ENCODE measurements at regions not wholly inside any gene's neighbourhood (a gene's known extent, or its start where the extent isn't known, plus 50 kb on each side); places are given as distances from the start of the nearest gene placed in this dataset.
"Not testable (repeated sequence)": the region's sequence is repeated elsewhere in the genome, so short reads cannot be mapped to it uniquely, and the experiment has no call there.

DNA sequence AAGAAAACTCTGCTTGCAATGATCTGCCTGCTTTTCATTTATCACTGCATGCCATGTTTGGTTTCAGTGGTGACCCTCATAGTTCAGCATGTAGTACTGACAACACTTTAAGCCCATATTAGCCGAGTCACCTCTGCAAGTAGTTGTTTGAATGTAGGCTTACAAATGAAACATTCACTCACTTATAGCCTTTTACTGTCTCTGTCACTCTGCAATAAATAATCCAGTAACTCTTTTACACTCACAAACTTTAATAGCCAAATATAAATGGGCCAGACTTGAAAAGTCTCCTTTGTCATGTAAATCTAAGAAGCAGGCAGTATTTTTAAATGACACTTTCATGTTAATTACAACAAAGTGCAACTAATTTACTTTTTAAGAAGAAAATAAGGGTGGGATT, 1460.0 kb upstream of the ADGRB3 start:
- in situ Hi-C loops (cut with HindIII; ENCODE audit: low sequenced_read_pairs): no loop called here

DNA sequence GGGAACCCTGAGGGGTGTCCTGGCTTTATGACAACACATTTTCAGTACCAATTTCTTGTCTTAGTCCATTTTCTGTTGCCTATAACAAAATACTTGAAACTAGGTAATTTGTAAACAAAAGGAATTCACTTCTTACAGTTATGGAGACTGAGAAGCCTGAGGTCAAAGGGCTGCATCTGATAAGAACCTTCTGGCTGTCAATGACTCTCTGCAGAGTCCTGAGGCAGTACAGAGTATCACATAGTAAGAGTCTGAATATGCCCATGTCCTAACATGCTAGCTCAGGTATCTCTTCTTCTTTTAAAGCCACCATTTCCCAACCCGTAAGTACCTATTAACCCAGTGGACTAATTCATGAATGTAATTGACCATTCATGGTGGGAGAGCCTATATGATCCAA, 1458.6 kb upstream of the EYS start:
- in situ Hi-C loops (cut with HindIII; ENCODE audit: low sequenced_read_pairs): no loop called here

DNA sequence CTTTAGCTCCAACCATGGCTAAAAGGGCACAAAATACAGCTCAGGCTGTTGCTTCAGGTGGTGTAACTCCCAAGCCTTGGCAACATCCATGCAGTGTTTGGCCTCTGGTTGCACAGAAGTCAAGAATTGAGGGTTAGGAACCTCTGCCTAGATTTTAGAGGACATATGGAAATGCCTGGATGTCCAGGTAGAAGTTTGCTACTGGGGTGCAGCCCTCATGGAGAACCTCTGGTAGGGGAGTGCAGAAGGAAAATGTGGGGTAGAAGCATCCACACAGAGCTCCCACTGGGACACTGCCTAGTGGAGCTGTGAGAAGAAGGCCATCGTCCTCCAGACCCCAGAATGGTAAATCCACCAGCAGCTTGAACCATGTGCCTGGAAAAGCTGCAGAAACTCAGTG, 1453.8 kb upstream of the EYS start:
- in situ Hi-C loops (cut with HindIII; ENCODE audit: low sequenced_read_pairs): no loop called here

DNA sequence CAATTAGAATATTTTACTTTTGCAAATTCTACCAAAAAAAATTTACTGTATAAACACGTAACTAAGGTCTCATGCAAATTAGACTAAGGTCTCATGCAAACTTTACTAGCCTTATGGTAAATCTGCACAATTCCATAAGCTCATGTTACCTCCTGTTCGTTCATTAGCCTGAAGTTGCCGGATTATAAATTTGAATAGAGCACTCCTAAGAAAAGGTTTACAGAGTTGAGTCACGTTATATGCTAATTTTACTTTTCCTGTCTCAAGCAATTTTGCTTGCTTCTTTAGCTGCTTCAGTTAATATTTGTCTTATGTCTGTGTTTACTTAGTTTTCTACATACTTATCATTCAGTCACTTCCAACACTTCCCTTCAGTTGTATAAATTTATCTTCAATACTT, 1434.0 kb upstream of the EYS start:
- in situ Hi-C loops (cut with HindIII; ENCODE audit: low sequenced_read_pairs): no loop called here

DNA sequence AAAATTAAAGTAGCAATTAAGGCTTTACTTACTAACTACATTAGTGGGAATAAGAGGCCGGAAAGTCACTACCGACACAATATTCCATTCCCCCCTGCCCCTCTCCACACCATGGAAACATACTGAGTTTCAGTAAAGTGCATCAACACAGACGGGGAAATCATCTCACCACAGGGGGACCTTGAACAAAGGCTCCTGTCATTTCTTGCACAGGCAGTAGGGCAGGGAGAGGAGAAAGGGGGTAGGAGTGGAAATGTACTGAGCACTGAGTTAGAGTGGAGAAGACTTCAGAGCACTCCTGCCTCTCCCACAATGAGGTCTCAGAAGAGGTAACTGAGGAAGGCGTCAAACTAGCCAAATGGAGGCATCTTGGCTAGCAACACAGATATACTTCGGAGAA, 1426.9 kb upstream of the EYS start:
- in situ Hi-C loops (cut with HindIII; ENCODE audit: low sequenced_read_pairs): no loop called here

DNA sequence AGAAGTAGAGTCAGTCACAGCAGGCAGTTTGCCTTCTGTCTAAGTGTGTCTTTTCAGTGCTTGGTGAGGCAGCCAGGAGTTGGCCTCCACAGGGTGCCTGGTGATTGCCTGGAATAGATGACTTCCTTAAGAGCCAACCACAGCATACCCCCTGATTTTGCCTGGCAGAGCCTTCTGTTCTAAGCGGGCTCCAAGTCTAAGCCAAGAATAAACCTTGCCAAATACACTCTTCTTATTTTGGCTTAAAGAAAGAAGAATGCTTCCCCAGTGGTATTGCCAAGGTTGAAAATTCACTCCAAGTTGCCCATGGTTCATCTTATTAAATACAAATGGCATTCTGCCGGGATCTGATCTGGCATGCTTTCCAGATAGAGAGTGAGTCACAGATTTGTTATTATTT, 1424.8 kb upstream of the EYS start:
- in situ Hi-C loops (cut with HindIII; ENCODE audit: low sequenced_read_pairs): no loop called here

DNA sequence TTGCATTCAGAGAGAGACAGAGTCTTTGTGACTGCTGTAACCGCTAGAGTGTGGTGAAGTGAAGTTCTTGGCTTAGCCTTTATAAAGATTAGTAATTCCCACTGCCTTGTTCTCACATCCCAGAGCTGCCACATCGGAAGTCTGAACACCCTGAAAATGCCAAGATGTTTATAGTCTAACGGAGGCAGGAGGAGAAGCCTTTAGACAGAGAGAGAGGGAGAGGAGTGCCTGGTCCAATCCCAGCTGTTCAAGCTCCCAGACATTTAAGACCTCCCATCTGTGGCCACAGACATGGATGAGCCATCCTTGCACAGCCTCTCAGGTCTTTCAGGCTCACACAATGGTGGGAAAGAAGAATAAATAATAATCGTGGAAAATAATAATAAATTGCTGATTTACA, 1422.8 kb upstream of the EYS start:
- in situ Hi-C loops (cut with HindIII; ENCODE audit: low sequenced_read_pairs): no loop called here

DNA sequence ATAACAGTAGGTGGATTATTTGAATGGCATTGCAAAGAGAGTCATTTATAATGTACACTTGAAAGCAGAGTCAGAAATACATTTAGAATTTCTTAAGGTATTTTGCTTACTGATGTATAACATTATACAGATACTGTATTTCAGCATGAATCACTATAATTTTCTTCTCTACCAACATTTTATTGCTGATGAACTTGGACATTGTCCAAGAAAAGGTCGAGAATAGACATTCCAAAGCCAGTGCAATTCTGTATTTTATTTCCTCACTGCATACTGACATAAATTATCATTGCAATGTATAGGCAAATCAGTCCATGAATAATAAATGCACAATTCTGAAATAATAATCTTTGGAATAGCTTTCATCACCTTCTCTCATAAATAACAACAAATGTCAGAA, 1420.0 kb upstream of the EYS start:
- in situ Hi-C loops (cut with HindIII; ENCODE audit: low sequenced_read_pairs): no loop called here

DNA sequence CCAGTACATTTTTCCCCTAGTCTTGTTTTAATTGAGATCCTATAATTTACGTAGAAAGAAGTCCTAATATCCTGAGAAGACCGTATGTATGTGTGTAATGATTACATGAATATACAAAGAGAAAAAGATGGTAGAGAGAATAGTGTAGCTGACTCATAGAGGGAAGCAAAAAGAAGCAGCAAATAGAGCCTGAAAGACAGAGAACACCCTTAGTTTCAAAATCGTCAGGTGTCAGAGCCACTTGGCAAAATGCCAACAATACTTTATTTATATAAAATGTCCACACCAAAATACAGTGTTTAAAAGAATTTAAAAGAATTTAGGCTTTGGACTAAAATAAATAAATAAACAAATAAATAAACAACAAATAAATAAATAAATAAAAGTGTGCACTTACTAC, 1414.1 kb upstream of the EYS start:
- in situ Hi-C loops (cut with HindIII; ENCODE audit: low sequenced_read_pairs): no loop called here

DNA sequence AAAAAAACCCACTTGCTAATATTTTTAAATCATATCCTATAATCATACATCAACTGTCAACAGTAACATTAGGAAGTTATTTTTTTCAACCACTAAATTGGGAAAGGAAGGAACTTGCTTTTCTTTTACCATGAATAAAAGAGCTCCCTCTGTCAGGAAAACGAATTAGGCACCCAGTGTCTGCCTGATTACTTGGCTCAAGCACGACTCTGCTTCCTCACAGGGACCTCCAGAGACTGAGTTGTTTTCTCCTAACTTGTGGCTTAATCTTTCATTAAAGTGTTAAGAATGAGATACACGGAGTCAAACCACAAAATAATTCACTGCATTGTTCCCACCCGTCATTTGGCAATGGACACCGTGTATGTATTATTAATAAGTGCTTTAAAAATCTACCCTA, 1405.1 kb upstream of the EYS start:
- in situ Hi-C loops (cut with HindIII; ENCODE audit: low sequenced_read_pairs): no loop called here

DNA sequence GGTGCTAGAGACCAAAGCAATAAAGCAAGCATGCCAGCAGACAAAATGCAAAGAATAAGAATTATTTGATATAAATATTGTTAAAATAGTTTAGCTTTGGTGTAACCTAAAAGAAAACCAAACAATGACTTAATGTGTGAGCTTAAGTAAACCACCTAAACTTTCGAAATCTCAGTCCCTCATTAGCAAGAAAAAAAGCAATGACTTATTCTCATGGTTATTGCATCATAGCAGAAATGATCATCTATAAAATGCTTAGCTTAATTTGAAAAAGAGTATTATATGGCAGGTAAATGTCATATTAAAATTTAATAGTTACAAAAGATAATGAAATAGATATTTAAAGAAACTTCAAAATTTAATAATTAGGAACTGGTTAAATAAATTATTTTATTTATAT, 1395.7 kb upstream of the EYS start:
- in situ Hi-C loops (cut with HindIII; ENCODE audit: low sequenced_read_pairs): no loop called here

DNA sequence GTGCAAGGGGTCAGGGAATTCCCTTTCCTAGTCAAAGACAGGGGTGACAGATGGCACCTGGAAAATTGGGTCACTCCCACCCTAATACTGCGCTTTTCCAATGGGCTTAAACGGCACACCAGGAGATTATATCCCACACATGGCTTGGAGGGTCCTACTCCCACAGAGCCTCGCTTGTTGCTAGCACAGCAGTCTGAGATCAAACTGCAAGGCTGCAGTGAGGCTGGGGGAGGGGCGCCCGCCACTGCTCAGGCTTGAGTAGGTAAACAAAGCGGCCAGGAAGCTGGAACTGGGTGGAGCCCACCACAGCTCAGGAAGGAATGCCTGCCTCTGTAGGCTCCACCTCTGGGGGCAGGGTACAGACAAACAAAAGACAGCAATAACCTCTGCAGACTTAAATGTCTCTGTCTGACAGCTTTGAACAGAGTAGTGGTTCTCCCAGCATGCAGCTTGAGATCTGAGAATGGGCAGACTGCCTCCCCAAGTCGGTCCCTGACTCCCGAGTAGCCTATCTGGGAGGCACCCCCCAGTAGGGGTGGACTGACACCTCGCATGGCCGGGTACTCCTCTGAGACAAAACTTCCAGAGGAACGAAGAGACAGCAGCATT, 1388.7 kb upstream of the EYS start:
- in situ Hi-C loops (cut with HindIII; ENCODE audit: low sequenced_read_pairs): not testable (repeated sequence)

DNA sequence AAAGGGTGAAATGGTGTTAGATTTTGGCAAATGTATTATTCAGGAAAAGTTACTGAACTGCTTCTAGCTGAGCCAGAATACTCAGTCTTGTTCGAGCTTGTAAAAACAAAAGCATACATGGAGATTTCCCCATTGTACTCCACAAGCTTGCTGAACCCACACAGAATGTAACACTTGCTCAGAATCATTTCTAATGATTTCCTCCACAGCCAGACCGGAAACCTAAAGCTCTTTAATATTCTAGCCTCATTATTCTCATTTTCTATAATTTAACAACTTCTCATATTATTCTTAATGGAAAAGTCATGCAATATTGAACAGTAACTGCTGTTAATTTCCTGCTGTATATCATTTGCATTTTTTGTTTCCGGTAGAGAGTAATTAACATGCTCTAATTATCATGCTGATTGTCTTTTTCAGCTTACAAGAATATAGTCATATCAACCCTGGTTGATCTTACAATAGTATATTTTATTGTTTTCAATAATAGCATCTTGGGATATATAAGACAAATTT, 1387.5 kb upstream of the EYS start:
- in situ Hi-C loops (cut with HindIII; ENCODE audit: low sequenced_read_pairs): no loop called here

DNA sequence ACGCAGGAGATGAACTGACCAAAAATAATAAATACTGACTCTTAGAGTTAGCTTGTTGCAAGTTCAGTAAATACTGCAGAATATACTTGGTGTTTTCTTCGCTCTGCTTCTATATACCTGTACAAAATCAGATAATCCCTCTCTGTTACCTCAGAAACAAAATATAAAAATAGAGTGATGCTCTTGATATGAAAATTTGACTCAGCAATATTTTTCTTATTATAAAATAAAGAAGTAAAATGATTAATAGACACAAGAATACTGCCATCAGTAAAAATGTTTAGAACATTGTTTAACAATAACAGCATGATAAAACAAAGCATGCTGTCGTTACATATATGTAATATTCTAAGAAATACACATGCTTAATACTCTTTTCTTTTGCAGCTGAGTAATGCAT, 1366.9 kb upstream of the EYS start:
- in situ Hi-C loops (cut with HindIII; ENCODE audit: low sequenced_read_pairs): no loop called here

DNA sequence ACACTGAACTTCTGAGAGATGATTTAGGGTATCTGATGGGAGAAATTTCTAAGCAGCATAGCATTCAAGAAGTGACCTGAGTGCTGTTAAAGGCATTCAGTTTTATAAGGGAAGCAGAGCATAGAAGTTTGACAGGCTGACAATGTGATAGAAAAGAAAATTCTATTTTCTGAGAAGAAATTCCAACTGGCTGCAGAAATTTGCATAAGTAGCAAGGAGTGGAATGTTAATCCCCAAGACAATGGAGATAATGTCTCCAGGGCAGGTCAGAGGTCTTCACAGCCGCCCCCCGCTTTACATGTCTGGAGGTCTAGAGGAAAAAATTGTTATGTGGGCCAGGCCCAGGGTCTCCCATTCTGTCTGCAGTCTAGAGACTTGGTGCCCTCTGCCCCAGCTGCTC, 1361.8 kb upstream of the EYS start:
- in situ Hi-C loops (cut with HindIII; ENCODE audit: low sequenced_read_pairs): no loop called here

DNA sequence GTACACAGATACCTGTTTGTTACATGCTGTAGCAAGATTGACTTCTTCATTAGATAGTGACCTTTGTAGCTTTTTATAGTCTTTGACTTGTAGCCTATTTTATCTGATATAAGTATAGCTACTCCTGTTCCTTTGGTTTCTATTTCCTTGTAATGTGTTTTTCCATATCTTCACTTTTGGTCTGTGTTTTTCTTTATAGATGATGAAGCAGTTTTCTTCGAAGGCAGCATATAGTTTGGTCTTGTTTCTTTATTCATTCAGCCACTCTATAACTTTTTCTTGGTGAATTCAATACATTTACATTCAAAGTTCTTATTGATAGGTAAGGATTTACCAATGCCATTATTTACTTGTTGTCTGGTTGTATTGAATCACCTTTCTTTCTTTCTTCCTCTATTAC, 1357.3 kb upstream of the EYS start:
- in situ Hi-C loops (cut with HindIII; ENCODE audit: low sequenced_read_pairs): no loop called here

DNA sequence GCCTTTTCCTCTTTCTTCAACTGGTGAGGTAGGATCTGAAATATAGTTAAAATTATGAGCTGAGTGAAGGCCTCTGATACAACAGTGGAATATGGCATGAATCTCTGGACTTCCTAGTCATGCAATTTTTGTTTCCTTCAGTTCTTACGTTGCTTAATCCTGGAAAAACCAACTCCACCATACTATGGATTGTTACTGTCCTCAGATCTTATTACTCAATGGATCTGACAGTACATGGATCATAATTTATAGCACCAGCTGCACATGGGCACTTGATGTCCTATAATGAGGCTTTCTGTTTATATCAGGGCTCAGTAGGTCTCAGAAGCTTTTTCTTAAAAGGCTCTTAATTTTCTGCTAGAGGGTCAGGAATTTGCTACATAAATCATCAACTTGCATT, 1341.0 kb upstream of the EYS start:
- in situ Hi-C loops (cut with HindIII; ENCODE audit: low sequenced_read_pairs): no loop called here

DNA sequence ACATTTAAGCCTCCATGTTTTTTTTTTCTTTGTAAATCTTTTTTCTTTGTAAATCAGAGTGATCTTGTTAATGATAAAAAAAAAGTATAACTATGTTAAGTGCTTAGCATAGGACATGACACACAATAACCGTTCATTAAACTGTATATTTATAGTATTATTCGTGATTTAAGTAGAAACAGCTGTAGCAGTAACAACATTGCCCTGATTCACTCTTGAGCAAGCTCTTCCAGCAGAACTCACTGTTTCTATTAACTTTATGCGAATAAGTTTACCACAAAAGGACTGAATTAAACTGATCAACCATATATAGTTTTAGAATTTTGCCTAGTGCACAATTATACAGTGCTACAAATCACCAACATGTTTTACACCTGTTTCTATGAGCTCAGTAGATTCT, 1338.0 kb upstream of the EYS start:
- in situ Hi-C loops (cut with HindIII; ENCODE audit: low sequenced_read_pairs): no loop called here

DNA sequence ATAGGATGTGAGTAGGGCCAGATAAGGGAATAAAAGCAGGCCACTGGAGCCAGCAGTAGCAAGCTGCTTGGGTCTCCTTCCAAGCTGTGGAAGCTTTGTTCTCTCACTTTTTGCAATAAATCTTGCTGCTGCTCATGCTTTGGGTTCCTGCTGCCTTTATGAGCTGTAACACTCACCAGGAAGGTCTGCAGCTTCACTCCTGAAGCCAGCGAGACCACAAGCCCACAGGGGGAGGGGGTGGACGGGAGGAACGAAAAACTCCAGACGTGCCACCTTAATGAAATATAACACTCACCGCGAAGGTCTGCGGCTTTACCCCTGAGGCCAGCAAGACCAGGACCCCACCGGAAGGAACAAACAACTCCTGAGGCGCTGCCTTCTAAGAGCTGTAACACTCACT, 1324.4 kb upstream of the EYS start:
- in situ Hi-C loops (cut with HindIII; ENCODE audit: low sequenced_read_pairs): no loop called here

DNA sequence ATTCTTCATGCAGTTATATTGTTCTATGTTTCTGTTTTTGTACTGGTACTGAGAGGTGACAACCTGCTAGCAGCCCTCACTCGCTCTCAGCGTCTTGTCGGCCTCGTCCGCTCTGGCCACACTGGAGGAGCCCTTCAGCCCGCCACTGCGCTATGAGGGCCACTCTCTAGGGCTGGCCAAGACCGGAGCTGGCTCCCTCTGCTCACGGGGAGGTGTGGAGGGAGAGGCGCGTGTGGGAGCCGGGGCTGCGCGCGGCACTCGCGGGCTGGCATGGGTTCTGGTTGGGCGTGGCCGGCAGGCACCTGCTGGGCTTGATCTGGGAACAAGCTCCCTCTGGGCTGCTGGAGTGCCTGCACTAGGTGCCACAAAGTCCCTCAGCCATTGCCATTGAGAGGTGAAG, 1323.8 kb upstream of the EYS start:
- in situ Hi-C loops (cut with HindIII; ENCODE audit: low sequenced_read_pairs): no loop called here

DNA sequence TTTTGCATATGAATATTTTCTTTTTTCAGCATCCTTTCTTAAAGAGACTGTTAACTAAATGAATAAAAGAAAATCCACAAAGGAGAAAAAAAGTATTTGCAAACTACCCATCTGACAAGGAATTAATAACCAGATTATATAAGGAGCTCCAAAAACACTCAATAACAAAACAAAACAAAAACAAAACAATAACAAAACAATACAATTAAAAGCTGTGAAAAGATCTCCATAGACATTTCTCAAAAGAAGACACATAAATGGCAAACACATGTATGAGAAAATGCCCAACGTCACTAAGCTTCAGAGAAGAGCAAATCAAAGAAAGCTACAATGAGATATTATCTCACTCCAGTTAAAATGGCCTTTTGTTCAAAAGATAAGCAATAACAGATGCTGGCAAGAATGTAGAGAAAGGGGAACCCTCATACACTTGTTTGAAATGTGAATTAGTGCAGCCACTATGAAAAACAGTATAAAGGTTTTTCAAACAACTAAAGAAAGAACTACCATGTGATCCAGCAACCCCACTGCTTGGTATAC, 1310.0 kb upstream of the EYS start:
- in situ Hi-C loops (cut with HindIII; ENCODE audit: low sequenced_read_pairs): no loop called here

DNA sequence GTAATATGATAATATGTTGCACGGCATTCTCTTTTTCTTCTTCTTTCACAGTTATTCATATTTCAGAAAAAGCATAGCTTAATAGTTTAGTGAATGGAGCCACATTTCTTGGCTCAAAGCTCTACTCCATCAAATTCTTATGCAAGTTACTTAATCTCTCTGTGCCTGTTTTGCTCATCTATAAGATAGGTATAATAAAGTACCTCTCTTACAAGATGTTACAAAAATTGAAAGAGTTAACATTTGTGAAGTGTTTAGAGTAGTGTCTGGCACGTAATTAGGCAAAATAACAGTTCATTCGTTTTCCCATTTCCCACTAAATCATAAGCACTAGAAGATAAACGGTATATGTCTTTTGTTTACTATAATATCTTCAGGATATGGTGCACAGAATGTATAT, 1304.4 kb upstream of the EYS start:
- in situ Hi-C loops (cut with HindIII; ENCODE audit: low sequenced_read_pairs): no loop called here

DNA sequence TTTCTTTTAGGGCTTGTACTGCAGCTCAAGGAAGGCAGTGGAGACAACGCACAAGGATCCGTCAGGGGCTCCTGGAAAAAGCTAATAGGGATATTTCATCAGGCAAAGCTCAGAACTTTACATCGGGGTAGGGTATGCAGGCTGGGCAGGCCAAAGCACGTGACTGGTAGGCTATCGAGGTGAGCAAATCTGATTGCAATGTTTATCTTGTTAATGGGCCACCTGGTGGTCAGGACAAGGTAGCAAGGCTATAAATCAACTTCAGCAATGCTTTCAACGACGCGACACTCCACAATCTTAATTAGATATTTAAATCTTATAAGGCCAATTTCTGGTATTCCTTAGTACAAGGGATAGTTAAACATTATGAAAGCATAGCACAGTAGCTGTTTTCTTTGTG, 1302.8 kb upstream of the EYS start:
- in situ Hi-C loops (cut with HindIII; ENCODE audit: low sequenced_read_pairs): no loop called here
